ENCODE measurements at regions not wholly inside any gene's neighbourhood (a gene's known extent, or its start where the extent isn't known, plus 50 kb on each side); places are given as distances from the start of the nearest gene placed in this dataset.
"Not testable (repeated sequence)": the region's sequence is repeated elsewhere in the genome, so short reads cannot be mapped to it uniquely, and the experiment has no call there.

DNA sequence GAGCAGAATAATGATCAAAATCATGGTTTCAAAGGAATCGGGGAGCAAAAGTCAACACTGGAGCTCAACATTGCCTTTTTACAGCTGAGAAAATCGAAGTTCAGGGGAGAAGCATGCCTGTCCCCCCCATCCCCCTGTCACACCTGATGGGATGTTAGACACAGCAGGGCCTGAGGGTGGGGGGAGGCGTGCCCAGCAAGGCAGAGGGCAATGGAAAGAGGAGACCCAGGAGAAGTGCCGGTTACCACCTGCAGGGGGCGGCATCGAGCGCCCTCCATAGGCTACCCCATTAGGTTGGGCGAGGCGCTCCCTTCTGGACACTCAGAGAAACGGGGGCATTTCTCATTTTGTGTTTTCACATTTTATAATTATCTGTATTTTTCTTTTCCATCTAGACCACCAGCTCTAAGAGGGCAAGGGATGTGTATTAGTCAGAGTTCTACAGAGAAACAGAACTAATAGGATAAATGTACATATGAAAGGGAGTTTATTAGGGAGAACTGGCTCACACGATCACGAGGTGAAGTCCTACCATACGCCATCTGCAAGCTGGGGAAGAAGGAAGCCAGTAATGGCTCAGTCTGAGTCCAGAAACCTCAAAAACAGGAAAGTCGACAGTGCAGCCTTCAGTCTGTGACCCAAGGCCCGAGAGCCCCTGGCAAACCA is 271.3 kb downstream of the LRATD1 start (continued):
- TF ChIP-seq BCL11A (IDR thresholded peaks at IDR 0.05; ENCODE audit: low read depth, low read length) (no peak), SMARCA5 (IDR thresholded peaks at IDR 0.05) (peak; percentile 76)

- H3K36me3 ChIP-seq (ENCODE audit: control insufficient read depth in 2 of 2, insufficient read depth in 2 of 2, low read length in 1 of 2); H3K27me3 ChIP-seq (replicated peaks in 1 of 2; ENCODE audit: control insufficient read depth in 2 of 2, insufficient read depth in 2 of 2, low read length in 1 of 2); H3K9me3 ChIP-seq (replicated peaks; ENCODE audit: control insufficient read depth, insufficient read depth, low read length); FAIRE-seq; H4K20me1 ChIP-seq (ENCODE audit: control insufficient read depth, insufficient read depth); H3K79me2 ChIP-seq (ENCODE audit: control insufficient read depth, insufficient read depth, low read length); H3K9ac ChIP-seq (ENCODE audit: control insufficient read depth, insufficient read depth, low read length); CTCF ChIA-PET; H3K4me1 ChIP-seq (ENCODE audit: control insufficient read depth, insufficient read depth, low read length); H3K27ac ChIP-seq (ENCODE audit: control insufficient read depth, insufficient read depth); H2AFZ ChIP-seq (ENCODE audit: control insufficient read depth, low read depth, low read length); H3K4me3 ChIP-seq; DNase-seq (ENCODE audit: low read depth, low spot score); ATAC-seq; H3K4me2 ChIP-seq (ENCODE audit: control insufficient read depth, insufficient read depth); BruUV-seq (replicated peaks); RAD21 ChIA-PET (ENCODE audit: unreplicated experiment); POLR2A ChIA-PET: not testable (repeated sequence)
- SMC1A ChIA-PET (ENCODE audit: uncharacterized antibody, unreplicated experiment), result interaction anchor here (1.1 kb wide), 1 partner anchor 13 kb away, joined by 3 read pairs; no protein-coding TSS in a partner anchor
- 70% methylated on average over 7 of the region's 7 CpGs for WGBS (ENCODE audit: insufficient coverage, insufficient replicate concordance, low lambda C conversion rate, missing lambda C conversion rate)
- peak; percentile 59 for TF ChIP-seq BCL3 (IDR thresholded peaks at IDR 0.05; ENCODE audit: borderline replicate concordance, insufficient read depth, low read depth, low read length, poor library complexity, severe bottlenecking)
- TF ChIP-seq, protein P1, sequence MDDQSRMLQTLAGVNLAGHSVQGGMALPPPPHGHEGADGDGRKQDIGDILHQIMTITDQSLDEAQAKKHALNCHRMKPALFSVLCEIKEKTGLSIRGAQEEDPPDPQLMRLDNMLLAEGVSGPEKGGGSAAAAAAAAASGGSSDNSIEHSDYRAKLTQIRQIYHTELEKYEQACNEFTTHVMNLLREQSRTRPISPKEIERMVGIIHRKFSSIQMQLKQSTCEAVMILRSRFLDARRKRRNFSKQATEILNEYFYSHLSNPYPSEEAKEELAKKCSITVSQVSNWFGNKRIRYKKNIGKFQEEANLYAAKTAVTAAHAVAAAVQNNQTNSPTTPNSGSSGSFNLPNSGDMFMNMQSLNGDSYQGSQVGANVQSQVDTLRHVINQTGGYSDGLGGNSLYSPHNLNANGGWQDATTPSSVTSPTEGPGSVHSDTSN (IDR thresholded peaks at IDR 0.05; ENCODE audit: insufficient replicate concordance, low read depth, low read length), result peak; percentile 2
- intact Hi-C loops (cut with micrococcal nuclease; ENCODE audit: unreplicated experiment) (loop anchor here (5.0 to 10.0 kb wide), 2 partner anchors 673 to 1710 kb away; no protein-coding TSS in a partner anchor), in situ Hi-C loops (cut with MboI) (loop anchor here (5.0 to 10.0 kb wide), 2 partner anchors 678 to 1850 kb away; no protein-coding TSS in a partner anchor)
These were observed 271.9 kb downstream of the LRATD1 start for GRCh38 chr2:14904378-14904777.

All from GM12878 (cell line).